NB4 (cell line): ENCODE measurements at regions not wholly inside any gene's neighbourhood (a gene's known extent, or its start where the extent isn't known, plus 50 kb on each side); places are given as distances from the start of the nearest gene placed in this dataset.

Experiments used
- MYC ChIP-seq: IDR thresholded peaks from 2 replicates; pipeline ENCODE4 v1.6.1; 2011; ENCODE audit warnings: low read depth, low read length
- POLR2A ChIP-seq: IDR thresholded peaks from 2 replicates; pipeline ENCODE4 v1.6.1; 2011; ENCODE audit warnings: mild to moderate bottlenecking; ENCODE audit not compliant: insufficient read length; ENCODE audit errors: extremely low read depth
- TF ChIP-seq, protein P1 (sequence below): IDR thresholded peaks from one replicate; pipeline ENCODE4 v1.5.1; 2012; ENCODE audit warnings: low read depth, low read length

- TF ChIP-seq POLR2A (no peak), MYC (no peak)
- TF ChIP-seq, protein P1, sequence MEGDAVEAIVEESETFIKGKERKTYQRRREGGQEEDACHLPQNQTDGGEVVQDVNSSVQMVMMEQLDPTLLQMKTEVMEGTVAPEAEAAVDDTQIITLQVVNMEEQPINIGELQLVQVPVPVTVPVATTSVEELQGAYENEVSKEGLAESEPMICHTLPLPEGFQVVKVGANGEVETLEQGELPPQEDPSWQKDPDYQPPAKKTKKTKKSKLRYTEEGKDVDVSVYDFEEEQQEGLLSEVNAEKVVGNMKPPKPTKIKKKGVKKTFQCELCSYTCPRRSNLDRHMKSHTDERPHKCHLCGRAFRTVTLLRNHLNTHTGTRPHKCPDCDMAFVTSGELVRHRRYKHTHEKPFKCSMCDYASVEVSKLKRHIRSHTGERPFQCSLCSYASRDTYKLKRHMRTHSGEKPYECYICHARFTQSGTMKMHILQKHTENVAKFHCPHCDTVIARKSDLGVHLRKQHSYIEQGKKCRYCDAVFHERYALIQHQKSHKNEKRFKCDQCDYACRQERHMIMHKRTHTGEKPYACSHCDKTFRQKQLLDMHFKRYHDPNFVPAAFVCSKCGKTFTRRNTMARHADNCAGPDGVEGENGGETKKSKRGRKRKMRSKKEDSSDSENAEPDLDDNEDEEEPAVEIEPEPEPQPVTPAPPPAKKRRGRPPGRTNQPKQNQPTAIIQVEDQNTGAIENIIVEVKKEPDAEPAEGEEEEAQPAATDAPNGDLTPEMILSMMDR, result no peak
Measured at GRCh38 chr4:125440814-125441213, 126.1 kb downstream of the FAT4 start.
